ENCODE measurements at regions not wholly inside any gene's neighbourhood (a gene's known extent, or its start where the extent isn't known, plus 50 kb on each side); places are given as distances from the start of the nearest gene placed in this dataset.

GRCh38 chr3:197393711-197394110 is 95.3 kb upstream of the DLG1 start:
- no peak overlapping the region for H3K4me2 ChIP-seq (ENCODE audit: low read depth, low read length)
- 84% methylated on average over 4 of the region's 4 CpGs for WGBS (ENCODE audit: low lambda C conversion rate)
- CTCF ChIA-PET (ENCODE audit: low intra/inter-chr PET ratio, low total read pairs): no interaction called here
- DNase-seq (ENCODE audit: low spot score) (no peak), FAIRE-seq (no peak), ATAC-seq (no peak)
- no TSS peak for BruUV-seq (replicated peaks)
- no peak overlapping the region for H3K9ac ChIP-seq (ENCODE audit: insufficient read depth, low read depth, low read length)
- POLR2A ChIA-PET: no interaction called here
- in situ Hi-C loops (cut with HindIII; ENCODE audit: extremely low pct_ligation_motif_present, low pct_unique_long_range_greater_than_20kb) (no loop called here), intact Hi-C loops (cut with micrococcal nuclease; ENCODE audit: unreplicated experiment) (no loop called here)
- no peaks in the 10 kb centered on the region for H3K79me2 ChIP-seq (ENCODE audit: insufficient read depth, low read length)
- no peaks in the 10 kb centered on the region for H3K36me3 ChIP-seq (replicated peaks in 1 of 2; ENCODE audit: control insufficient read depth in 1 of 2, insufficient read depth in 2 of 2, low read length in 2 of 2)
- H4K20me1 ChIP-seq (ENCODE audit: insufficient read depth, low read length): no peaks in the 10 kb centered on the region
- TF ChIP-seq MXD4 (CRISPR knock-in tag; IDR thresholded peaks at IDR 0.05): no peak
- TF ChIP-seq REXO4 (CRISPR knock-in tag; IDR thresholded peaks at IDR 0.05; ENCODE audit: borderline replicate concordance): no peak
- TF ChIP-seq TRIM24 (CRISPR knock-in tag; IDR thresholded peaks at IDR 0.05): no peak
- TF ChIP-seq MXD3 (CRISPR knock-in tag; IDR thresholded peaks at IDR 0.05): no peak
- no peak for TF ChIP-seq ZNF432 (CRISPR knock-in tag; IDR thresholded peaks at IDR 0.05; ENCODE audit: borderline replicate concordance)
- no peak for TF ChIP-seq ZNF790 (CRISPR knock-in tag; IDR thresholded peaks at IDR 0.05; ENCODE audit: borderline replicate concordance)
- TF ChIP-seq EEA1 (CRISPR knock-in tag; IDR thresholded peaks at IDR 0.05; ENCODE audit: borderline replicate concordance): no peak
- TF ChIP-seq XRCC5 (optimal IDR thresholded peaks at IDR 0.05; ENCODE audit: low read length): no peak
- TF ChIP-seq ZNF674 (CRISPR knock-in tag; IDR thresholded peaks at IDR 0.05; ENCODE audit: low read depth): no peak
- TF ChIP-seq ZNF263 (CRISPR knock-in tag; IDR thresholded peaks at IDR 0.05): no peak
- TF ChIP-seq KAT2B (IDR thresholded peaks at IDR 0.05; ENCODE audit: borderline replicate concordance, low read depth, low read length): no peak
- TF ChIP-seq ATF2 (CRISPR knock-in tag; IDR thresholded peaks at IDR 0.05): no peak
- TF ChIP-seq ZNF850 (CRISPR knock-in tag; conservative IDR thresholded peaks at IDR 0.05): no peak
- H3K9me3 ChIP-seq (ENCODE audit: low read length): no peaks in the 10 kb centered on the region
- H3K27me3 ChIP-seq (ENCODE audit: control insufficient read depth in 1 of 2, insufficient read depth in 2 of 2, low read length in 2 of 2): no peaks in the 10 kb centered on the region
- no peak overlapping the region for H3K27ac ChIP-seq (ENCODE audit: extremely low read length, insufficient read depth, low read length)
- H3K4me3 ChIP-seq (replicated peaks in 1 of 3; ENCODE audit: insufficient read depth in 1 of 3, low read depth in 2 of 3, low read length in 3 of 3): no peak overlapping the region
- no peak overlapping the region for H2AFZ ChIP-seq (ENCODE audit: low read length)
- 0 out of 2 replicates have a peak, but pooled peaks cover 9% of the 10 kb centered on the region for H3K4me1 ChIP-seq (ENCODE audit: insufficient read depth, low read length)

Measured in HepG2 (cell line).